Stimulated activated CD4-positive, alpha-beta T cell treated with anti-CD3 and anti-CD28 coated beads, Interleukin-15, amount 100 ng/mL, for 48 hours (primary cell): ENCODE measurements at regions not wholly inside any gene's neighbourhood (a gene's known extent, or its start where the extent isn't known, plus 50 kb on each side); places are given as distances from the start of the nearest gene placed in this dataset.
"Not testable (repeated sequence)": the region's sequence is repeated elsewhere in the genome, so short reads cannot be mapped to it uniquely, and the experiment has no call there.

Experiments
- DNase-seq, 2 donors: peaks; one replicate each; pipeline ENCODE4 v3.0.0-alpha.2; 2020; ENCODE audit warnings: low read depth in 2 of 2

- no peak for DNase-seq
Observed at GRCh38 chr22:27097506-27097905, 440.1 kb downstream of the MIAT start.

GRCh38 chr22:27097933-27098332 is 440.5 kb downstream of the MIAT start:
- DNase-seq, result no peak

- no peak for DNase-seq
Observed at GRCh38 chr22:27099946-27100722, 442.7 kb downstream of the MIAT start.

GRCh38 chr22:27100789-27101188 is 443.4 kb downstream of the MIAT start:
- DNase-seq, result no peak

GRCh38 chr22:27101288-27101687 is 443.9 kb downstream of the MIAT start:
- no peak for DNase-seq

GRCh38 chr22:27104449-27104848 is 447.1 kb downstream of the MIAT start:
- no peak for DNase-seq

GRCh38 chr22:27105142-27106025 is 448.0 kb downstream of the MIAT start:
- no peak for DNase-seq

- DNase-seq, result no peak
Observed at GRCh38 chr22:27106985-27107384, 449.6 kb downstream of the MIAT start.

- DNase-seq, result no peak
Observed at GRCh38 chr22:27107386-27107785, 450.0 kb downstream of the MIAT start.

GRCh38 chr22:27107824-27108223 is 450.4 kb downstream of the MIAT start:
- no peak for DNase-seq

- DNase-seq, result no peak
Observed at GRCh38 chr22:27108425-27109114, 451.2 kb downstream of the MIAT start.

GRCh38 chr22:27109406-27109805 is 452.0 kb downstream of the MIAT start:
- not testable (repeated sequence) for DNase-seq

GRCh38 chr22:27110665-27111451 is 453.5 kb downstream of the MIAT start:
- no peak for DNase-seq

GRCh38 chr22:27111796-27112672 is 454.6 kb downstream of the MIAT start:
- DNase-seq, result no peak

GRCh38 chr22:27113211-27113635 is 455.8 kb downstream of the MIAT start:
- no peak for DNase-seq

- no peak for DNase-seq
Observed at GRCh38 chr22:27113641-27114040, 456.3 kb downstream of the MIAT start.

- no peak for DNase-seq
Observed at GRCh38 chr22:27114186-27114585, 456.8 kb downstream of the MIAT start.

- DNase-seq, result no peak
Observed at GRCh38 chr22:27115410-27115809, 458.0 kb downstream of the MIAT start.

GRCh38 chr22:27115816-27116256 is 458.4 kb downstream of the MIAT start:
- no peak for DNase-seq

GRCh38 chr22:27116312-27117086 is 459.1 kb downstream of the MIAT start:
- DNase-seq, result no peak
